NCI-H1105 (cell line): ENCODE measurements at regions not wholly inside any gene's neighbourhood (a gene's known extent, or its start where the extent isn't known, plus 50 kb on each side); places are given as distances from the start of the nearest gene placed in this dataset.
"Not testable (repeated sequence)": the region's sequence is repeated elsewhere in the genome, so short reads cannot be mapped to it uniquely, and the experiment has no call there.

ENCODE experiments used
- DNase-seq: peaks from one replicate; lab custom pipeline; 2025; lab: John Stamatoyannopoulos, UW

DNA sequence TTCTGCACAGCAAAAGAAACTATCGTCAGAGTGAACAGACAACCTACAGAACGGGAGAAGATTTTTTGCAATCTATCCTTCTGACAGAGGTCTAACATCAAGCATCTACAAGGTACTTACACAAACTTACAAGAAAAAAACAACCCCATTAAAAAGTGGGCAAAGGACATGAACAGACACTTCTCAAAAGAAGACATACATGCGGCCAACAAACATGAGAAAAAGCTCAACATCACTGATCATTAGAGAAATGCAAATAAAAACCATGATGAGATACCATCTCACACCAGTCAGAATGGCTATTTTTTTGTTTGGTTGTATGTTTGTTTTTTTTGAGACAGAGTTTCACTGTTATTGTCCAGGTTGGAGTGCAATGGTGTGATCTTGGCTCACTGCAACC is 131.5 kb upstream of the MED13 start:
- DNase-seq, result not testable (repeated sequence)

- DNase-seq, result no peak
Observed at GRCh38 chr17:62194401-62194800, 129.3 kb upstream of the MED13 start.

GRCh38 chr17:62193249-62193648 is 128.2 kb upstream of the MED13 start:
- DNase-seq, result no peak

DNA sequence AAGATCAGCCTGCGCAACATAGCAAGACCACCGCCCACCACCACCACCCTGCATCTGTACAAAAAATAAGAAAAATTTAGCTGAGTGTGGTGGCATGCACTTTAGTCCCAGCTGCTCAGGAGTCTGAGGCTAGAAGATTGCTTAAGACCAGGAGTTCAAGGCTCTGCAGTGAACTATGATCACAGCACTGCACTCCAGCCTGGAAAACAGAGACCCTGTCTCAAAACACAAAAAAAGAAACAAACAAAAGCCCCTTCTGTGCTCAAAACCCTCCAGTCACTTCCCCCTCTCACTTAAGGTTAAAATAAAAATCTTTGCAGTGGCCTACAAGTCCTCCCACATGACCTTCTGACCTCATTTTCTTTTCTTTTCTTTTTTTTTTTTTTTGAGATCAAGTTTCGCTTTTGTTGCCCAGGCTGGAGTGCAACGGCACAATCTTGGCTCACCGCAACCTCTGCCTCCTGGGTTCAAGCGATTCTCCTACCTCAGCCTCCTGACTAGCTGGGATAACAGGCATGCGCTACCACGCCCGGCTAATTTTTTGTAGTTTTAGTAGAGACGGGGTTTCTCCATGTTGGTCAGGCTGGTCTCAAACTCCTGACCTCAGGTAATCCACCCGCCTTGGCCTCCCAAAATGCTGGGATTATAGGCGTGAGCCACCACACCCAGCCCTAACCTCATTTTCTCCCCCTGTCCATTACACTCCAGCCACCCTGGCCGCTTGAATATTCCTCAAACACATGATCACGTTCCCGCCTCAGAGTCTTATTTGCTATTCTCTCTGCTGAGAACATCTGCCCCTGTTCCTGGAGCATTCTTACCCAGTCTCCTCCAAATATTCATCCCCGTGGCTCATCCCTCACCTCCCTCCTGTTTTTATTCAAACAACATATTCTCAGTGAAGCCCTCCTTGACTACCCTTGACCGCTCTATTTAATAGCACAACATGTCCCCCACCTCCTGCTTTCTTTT is 126.6 kb upstream of the MED13 start:
- DNase-seq, result no peak

GRCh38 chr17:62189377-62189776 is 124.3 kb upstream of the MED13 start:
- DNase-seq, result no peak

DNA sequence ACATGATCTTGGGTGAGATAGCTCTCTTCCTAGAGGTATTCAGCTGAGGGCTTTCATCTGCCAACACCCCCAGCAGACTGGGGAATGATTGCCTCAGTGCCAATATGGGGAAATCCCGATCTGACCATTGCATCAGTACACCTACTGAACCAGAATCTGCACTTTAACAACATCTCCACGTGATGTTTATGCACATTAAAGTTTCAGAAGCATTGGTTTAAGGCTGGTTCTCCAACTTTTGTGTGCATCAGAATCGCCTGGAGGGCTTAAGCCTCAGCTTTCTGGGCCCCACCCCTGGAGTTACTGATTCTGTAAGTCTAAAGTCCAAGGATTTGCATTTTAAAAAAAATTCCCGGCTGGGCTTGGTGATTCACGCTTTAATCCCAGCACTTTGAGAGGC is 123.6 kb upstream of the MED13 start:
- no peak for DNase-seq

GRCh38 chr17:62187681-62188080 is 122.6 kb upstream of the MED13 start:
- no peak for DNase-seq

GRCh38 chr17:62186841-62187240 is 121.8 kb upstream of the MED13 start:
- no peak for DNase-seq

DNA sequence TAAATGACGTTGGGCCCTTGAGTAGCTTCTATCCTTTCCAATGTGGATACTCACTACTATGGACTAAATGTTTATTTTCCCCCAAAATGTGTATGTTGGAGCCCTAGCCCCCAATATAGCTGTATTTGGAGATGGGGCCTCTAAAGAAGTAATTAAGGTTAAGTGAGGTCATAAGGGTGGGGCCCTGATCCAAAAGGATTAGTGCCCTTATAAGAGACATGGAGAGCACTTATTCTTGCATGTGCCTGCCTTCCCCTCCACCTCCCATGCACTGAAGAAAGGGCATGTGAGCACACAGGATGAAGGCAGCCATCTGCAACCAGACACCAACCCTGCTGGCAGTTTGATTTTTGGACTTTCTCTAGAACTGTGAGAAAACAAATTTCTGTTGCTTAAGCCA is 115.7 kb upstream of the MED13 start:
- DNase-seq, result no peak

GRCh38 chr17:62179525-62180161 is 114.6 kb upstream of the MED13 start:
- no peak for DNase-seq

GRCh38 chr17:62178579-62178978 is 113.5 kb upstream of the MED13 start:
- no peak for DNase-seq

DNA sequence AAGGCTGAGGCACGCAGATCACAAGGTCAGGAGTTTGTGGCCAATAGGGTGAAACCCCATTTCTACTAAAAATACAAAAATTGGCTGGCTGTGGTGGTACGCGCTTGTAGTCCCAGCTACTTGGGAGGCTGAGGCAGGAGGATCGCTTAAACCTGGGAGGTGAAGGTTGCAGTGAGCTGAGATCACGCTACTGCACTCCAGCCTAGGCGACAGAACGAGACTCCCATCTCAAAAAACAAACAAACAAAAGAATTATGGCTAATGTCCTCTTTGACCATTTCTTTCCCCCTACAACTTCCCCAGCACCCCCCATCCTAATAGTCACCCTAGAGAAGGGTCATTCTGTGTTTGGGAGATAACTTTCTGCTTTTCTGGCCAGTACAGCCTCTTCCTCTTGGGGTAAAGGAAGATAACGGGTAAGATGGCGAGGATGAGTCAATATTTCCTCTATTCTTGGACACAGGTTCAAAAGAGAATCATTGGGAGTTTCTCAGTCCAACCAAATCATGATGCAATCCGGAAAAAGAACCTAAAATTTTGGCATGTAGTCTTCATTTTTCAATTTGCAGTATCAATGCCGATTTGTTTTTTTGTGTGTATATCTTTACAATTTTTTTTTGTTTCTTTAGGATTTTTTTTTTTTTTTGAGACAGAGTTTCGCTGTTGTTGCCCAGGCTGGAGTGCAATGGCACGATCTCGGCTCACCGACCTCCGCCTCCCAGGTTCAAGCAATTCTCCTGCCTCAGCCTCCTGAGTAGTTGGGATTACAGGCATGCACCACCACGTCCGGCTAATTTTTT is 107.6 kb upstream of the MED13 start:
- no peak for DNase-seq

GRCh38 chr17:62167076-62167475 is 102.0 kb upstream of the MED13 start:
- no peak for DNase-seq

GRCh38 chr17:62164747-62165722 is 100.0 kb upstream of the MED13 start:
- DNase-seq, result no peak

GRCh38 chr17:62163847-62164246 is 98.8 kb upstream of the MED13 start:
- DNase-seq, result peak; percentile 16

DNA sequence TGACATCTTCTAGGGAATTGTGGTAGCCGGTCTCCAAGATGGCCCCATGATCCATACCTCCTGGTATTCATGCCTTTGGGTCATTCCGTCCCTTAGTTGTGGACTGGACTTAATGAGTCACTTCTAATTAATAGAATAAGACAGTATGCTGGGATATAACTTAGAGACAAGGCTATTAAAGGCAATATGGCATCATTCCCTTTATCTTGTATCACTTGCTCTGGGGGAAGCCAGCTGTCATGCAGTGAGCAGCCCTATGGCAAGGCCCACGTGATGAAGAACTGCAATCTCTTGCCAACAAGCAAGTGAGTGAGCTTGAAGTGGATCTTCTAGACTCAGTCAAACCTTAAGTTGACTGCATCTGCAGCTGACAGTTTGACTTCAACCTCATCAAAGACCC is 97.8 kb upstream of the MED13 start:
- DNase-seq, result no peak

DNA sequence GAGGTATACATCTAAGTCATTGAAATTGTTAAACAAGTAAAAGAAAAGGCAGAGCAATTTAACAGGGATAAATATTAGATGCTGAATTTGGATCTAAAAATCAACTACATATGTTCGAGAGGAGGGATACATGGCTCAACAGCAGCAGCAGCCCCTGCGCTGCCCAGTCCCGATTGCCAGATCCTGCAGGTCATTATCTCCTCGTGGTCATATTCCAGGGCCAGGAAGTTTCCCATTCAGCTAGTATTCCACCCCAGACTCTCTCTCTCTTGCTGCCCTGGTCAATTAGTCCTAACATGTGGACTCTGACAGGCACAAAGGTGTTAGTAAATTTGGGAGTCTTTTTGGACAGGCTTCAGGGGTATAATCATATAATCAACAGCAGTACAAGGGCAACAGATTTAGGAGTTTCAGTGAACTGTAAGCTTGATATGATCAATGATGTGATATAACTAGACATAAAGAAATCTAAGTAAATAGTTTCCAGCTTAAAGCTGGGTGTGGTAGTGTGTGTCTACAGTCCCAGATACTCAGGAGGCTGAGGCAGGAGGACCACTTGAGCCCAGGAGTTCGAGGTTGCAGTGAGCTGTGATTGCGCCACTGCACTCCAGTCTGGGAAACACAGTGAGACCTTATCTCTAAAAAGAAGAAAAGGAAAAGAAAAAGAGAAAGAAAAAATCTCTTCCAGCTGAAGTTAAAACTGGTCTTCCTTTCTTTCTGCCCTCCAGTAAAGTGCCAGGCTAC is 96.5 kb upstream of the MED13 start:
- DNase-seq, result no peak

DNA sequence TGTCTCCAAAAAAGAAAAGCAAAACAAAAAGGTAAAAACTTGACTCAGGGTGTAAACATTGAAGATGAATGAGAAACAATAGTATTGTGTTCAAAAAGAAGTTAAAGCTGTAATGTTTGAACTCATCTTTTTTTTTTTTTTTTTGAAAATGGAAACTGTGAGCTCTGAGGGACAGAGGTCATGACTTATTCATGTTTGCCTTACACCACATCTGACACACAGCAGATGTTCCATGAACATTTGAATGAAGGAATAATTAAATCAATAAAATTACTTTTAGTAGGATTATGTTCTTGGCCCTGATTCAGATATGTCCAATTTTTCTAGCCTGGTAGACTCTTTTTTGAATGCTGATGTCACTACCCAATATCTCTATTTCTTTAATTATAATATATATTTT is 95.7 kb upstream of the MED13 start:
- DNase-seq, result no peak

GRCh38 chr17:62159994-62160393 is 94.9 kb upstream of the MED13 start:
- no peak for DNase-seq

- no peak for DNase-seq
Observed at GRCh38 chr17:62156949-62157348, 91.9 kb upstream of the MED13 start.

DNA sequence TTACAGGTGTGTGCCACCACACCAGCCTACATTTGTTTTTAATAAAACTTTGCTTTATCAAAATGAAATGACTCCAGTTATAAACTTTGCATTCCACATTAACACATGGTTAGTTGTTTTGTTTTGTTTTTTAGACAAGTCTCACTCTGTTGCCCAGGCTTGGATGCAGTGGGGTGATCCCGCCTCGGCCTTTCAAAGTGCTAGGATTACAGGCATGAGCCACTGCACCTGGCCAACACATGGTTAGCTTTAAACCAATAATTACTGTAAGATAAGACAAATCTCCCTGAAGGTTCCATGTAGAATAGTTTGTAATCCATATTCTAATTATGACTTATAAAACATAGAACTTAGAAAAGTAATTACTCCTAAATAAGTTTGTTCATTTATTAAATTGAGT is 89.8 kb upstream of the MED13 start:
- DNase-seq, result no peak
